ENCODE measurements at regions not wholly inside any gene's neighbourhood (a gene's known extent, or its start where the extent isn't known, plus 50 kb on each side); places are given as distances from the start of the nearest gene placed in this dataset.

DNA sequence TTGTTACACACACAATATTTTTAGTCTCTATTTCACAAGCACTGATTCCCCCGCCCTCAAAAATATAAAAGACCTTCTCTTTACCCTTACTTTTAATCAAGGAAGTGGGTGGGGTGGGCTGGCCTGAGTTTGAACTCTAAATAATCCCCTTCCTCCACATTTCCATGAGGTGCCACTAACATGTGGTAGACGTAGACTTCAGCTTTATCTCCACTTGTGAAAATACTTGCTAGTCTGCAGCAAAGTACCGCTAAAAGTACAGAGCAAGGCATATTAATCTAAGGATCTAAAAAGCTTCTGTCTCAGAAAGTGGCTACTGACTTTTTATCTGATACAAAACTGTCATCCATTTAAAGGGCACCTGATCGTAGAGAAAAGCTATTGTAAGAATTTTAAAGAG lies 739.6 kb upstream of the SLC10A2 start:
- no peaks in the 10 kb centered on the region for H4K20me1 ChIP-seq
- no peak for TF ChIP-seq Cebpa-rat (IDR thresholded peaks at IDR 0.05)
- H3K27me3 ChIP-seq, result no peaks in the 10 kb centered on the region
- H3K4me2 ChIP-seq, result no peak overlapping the region
- H3K27ac ChIP-seq, result no peak overlapping the region
- no peaks in the 10 kb centered on the region for H3K9me3 ChIP-seq
- H3K4me3 ChIP-seq, result no peak overlapping the region
- no peaks in the 10 kb centered on the region for H3K36me3 ChIP-seq
- no peak overlapping the region for H3K9ac ChIP-seq
- H3K4me1 ChIP-seq, result no peaks in the 10 kb centered on the region

DNA sequence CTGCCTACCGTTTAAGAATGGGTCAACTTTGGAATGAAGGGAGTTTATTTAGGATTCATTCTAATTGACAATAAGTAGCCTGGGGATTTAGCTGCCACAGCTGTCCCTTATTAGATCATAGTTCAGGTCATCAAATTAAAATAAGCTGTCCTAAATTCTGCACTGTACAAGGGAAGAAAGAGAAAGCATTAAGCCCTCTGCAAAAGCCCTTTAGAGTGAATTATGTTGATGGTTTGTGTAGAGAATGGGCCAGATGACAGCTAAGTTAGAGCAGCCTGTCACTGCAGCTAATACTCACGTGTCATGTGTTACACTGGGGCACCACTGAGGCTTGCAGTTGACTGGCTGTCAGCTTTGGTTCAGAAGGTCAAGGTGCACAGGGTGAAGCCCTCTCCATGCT lies 737.1 kb upstream of the SLC10A2 start:
- no peak overlapping the region for H3K4me3 ChIP-seq
- no peaks in the 10 kb centered on the region for H3K4me1 ChIP-seq
- no peak overlapping the region for H3K27ac ChIP-seq
- H3K9me3 ChIP-seq, result no peaks in the 10 kb centered on the region
- H3K4me2 ChIP-seq, result no peak overlapping the region
- H4K20me1 ChIP-seq, result no peaks in the 10 kb centered on the region
- H3K36me3 ChIP-seq, result no peaks in the 10 kb centered on the region
- TF ChIP-seq Cebpa-rat (IDR thresholded peaks at IDR 0.05), result no peak
- no peaks in the 10 kb centered on the region for H3K27me3 ChIP-seq
- no peak overlapping the region for H3K9ac ChIP-seq

DNA sequence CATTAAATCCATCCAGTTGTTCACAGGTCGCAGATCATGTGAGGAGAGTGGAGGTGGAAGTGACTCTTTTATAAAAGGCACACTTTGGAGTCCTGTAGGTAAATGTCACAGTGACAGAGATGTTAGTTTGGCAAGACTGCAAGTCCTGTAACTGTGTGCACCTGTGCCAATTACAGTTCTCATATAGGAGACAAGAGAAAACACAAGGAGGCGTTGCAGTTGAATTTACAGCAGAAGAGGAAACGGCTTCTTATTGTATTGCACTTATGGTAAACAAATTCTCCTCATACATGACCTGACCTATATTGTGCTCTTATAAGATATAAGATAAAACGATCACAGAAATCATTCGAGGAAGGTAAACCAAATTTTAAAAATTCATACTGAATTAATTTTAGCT lies 732.8 kb upstream of the SLC10A2 start:
- Histone ChIP-seq H3K9me3 (no peaks in the 10 kb centered on the region), H3K27me3 (no peaks in the 10 kb centered on the region), H3K27ac (no peak overlapping the region), H3K9ac (no peak overlapping the region), H4K20me1 (no peaks in the 10 kb centered on the region), H3K4me2 (no peak overlapping the region), H3K4me1 (0 out of 2 replicates have a peak, but pooled peaks cover under 1% of the 10 kb centered on the region), H3K4me3 (no peak overlapping the region), H3K36me3 (no peaks in the 10 kb centered on the region)
- no peak for TF ChIP-seq Cebpa-rat (IDR thresholded peaks at IDR 0.05)

DNA sequence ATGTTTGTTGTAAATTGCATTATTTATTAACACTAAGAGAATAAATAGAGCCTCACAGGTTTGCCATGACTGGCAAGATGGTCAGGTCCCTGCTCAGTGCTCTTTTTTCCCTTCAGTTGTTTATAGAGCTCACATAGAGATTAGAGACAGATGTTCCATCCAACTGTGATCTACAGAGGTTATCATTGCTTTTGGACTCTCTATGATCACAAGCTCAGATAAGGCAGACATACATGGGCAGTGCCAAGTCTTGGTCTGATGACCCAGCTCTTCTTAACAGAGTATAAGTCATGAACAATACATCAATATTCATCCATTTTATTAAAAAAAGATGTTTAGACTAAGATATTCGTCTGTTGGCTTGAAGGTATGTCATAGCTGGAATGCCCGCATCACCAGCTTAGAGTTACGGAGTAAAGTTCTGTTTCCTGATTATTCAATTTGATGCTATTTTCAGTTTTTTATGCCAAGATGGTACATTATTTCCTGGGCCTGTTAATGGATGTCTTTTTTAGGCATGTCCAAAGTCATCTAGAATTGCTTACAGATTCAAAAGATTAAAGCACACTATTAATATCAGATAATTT lies 729.8 kb upstream of the SLC10A2 start:
- Histone ChIP-seq H3K36me3 (no peaks in the 10 kb centered on the region), H3K9ac (no peak overlapping the region), H3K27me3 (no peaks in the 10 kb centered on the region), H3K9me3 (no peaks in the 10 kb centered on the region), H3K4me2 (no peak overlapping the region), H3K4me1 (0 out of 2 replicates have a peak, but pooled peaks cover 6% of the 10 kb centered on the region), H4K20me1 (no peaks in the 10 kb centered on the region), H3K4me3 (no peak overlapping the region), H3K27ac (no peak overlapping the region)
- no peak for TF ChIP-seq Cebpa-rat (IDR thresholded peaks at IDR 0.05)

DNA sequence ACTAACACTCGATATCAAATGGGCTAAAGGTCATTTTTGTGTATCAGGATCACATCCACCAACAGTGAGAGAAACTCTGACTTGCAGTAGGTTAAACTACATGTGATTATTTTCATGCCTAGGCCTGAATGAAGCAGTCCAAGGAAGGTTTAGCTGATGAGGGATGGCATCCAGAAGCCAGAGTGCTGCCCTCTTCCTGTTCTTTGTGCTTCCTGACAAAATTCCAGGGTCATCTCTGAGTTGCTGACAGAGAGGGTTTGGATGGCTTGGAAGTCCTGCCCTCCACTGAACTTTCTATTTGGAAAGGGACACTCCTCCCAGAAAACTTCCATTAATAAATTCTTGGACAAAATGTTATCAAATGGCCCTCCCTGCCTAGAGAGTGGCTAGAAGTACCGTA lies 728.3 kb upstream of the SLC10A2 start:
- H3K27me3 ChIP-seq, result no peaks in the 10 kb centered on the region
- no peak overlapping the region for H3K27ac ChIP-seq
- TF ChIP-seq Cebpa-rat (IDR thresholded peaks at IDR 0.05), result no peak
- H3K4me3 ChIP-seq, result no peak overlapping the region
- H3K9ac ChIP-seq, result no peak overlapping the region
- 0 out of 2 replicates have a peak, but pooled peaks cover 6% of the 10 kb centered on the region for H3K4me1 ChIP-seq
- no peak overlapping the region for H3K4me2 ChIP-seq
- H4K20me1 ChIP-seq, result no peaks in the 10 kb centered on the region
- no peaks in the 10 kb centered on the region for H3K9me3 ChIP-seq
- no peaks in the 10 kb centered on the region for H3K36me3 ChIP-seq

DNA sequence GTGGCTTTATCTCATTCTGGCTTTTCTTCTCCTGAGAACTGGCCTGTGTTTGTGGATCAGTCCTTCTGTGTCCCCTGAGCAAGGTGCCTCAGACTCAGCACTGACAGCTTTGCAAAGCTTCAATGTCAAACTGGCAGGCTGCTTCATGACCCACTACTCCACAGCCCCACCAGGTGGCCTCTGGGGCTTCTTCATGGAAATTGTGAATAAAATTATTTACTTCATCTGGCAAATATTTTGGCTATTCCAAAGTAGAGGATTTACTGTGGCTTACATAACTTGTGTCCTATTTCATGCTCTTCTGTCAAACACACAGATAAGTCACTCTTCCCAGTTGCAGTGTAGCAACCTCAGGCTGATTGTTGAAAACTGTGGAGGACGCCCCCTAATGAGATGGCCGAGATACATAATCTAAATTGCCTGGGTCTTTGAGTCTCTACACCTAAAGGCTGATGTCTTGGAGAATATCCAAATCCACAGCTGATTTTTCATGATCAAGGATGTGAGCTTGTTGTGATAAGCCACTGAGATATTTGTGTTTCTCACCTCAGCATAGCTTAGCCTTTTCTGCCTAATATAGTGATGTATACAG lies 721.9 kb upstream of the SLC10A2 start:
- no peak overlapping the region for H3K9ac ChIP-seq
- H3K4me3 ChIP-seq, result no peak overlapping the region
- H3K27ac ChIP-seq, result no peak overlapping the region
- H3K9me3 ChIP-seq, result peaks cover 11% of the 10 kb centered on the region
- no peak for TF ChIP-seq Cebpa-rat (IDR thresholded peaks at IDR 0.05)
- no peaks in the 10 kb centered on the region for H3K27me3 ChIP-seq
- H4K20me1 ChIP-seq, result no peaks in the 10 kb centered on the region
- H3K36me3 ChIP-seq, result no peaks in the 10 kb centered on the region
- no peak overlapping the region for H3K4me2 ChIP-seq
- H3K4me1 ChIP-seq, result no peaks in the 10 kb centered on the region

DNA sequence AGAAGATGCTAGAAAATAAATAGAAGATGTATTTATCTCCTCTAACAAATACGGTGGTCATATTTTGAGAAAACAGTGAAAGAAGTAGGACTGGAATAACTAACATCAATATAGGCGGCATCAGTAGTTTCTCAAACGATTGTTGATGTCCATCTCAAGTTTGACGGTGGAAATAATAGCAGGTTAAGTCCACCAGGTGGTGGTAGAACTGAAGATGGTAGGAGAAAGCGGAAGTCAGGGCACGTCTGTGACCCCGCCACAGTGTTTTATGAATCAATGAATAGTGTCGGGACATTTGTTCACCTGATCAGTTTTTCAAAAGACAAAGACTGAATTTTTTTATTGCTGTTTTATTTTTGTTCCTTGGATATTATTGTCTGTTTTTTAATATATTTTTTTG lies 706.4 kb upstream of the SLC10A2 start:
- Histone ChIP-seq H4K20me1 (no peaks in the 10 kb centered on the region), H3K27me3 (no peaks in the 10 kb centered on the region), H3K4me2 (no peak overlapping the region), H3K27ac (no peak overlapping the region), H3K36me3 (no peaks in the 10 kb centered on the region), H3K4me3 (no peak overlapping the region), H3K4me1 (no peaks in the 10 kb centered on the region), H3K9me3 (peaks cover 10% of the 10 kb centered on the region; the same call in 1 of the 2 replicates), H3K9ac (no peak overlapping the region)
- TF ChIP-seq Cebpa-rat (IDR thresholded peaks at IDR 0.05), result no peak

DNA sequence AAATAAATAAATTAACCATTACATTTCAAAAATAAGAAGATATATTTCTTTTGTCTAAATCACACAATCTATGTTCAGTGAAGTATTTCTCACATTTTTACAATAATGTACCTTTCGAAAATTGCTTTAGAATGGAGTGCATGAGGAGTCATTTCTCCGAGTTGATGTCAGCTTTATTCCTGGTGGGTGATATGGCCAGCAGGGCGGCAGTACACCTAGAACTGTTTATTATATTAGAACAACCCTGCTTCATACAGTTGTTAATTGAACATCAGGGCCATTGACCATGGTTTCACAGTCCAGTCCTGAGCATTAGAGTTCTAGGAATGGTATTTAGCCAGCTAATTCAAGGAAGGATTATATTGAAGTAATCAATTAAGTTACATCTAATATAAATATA lies 696.3 kb upstream of the SLC10A2 start:
- Histone ChIP-seq H4K20me1 (no peaks in the 10 kb centered on the region), H3K4me2 (no peak overlapping the region), H3K4me1 (peaks cover 4% of the 10 kb centered on the region), H3K27ac (no peak overlapping the region), H3K36me3 (no peaks in the 10 kb centered on the region), H3K9me3 (no peaks in the 10 kb centered on the region), H3K27me3 (no peaks in the 10 kb centered on the region), H3K9ac (no peak overlapping the region), H3K4me3 (no peak overlapping the region)
- no peak for TF ChIP-seq Cebpa-rat (IDR thresholded peaks at IDR 0.05)

DNA sequence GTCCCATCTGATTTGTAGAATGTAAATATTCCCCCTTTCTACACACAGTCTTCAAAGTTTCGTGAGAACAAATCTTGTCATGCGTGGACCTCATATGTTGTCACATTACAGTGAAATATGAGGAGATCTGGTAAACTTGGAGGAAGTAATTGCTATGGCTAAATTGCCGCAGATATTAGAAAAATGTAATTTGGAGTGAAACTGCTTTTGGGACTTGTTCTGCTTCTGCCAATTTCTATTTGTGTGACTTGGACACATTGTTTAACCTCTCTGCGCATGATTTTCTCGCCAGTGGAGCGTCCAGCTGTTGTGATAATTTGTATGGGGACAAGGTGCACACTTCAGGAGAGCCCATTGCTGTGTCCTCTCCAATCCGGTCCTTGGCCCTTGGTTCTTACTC lies 693.1 kb upstream of the SLC10A2 start:
- no peak for TF ChIP-seq Cebpa-rat (IDR thresholded peaks at IDR 0.05)
- no peak overlapping the region for H3K4me3 ChIP-seq
- H3K4me2 ChIP-seq, result no peak overlapping the region
- H3K27me3 ChIP-seq, result no peaks in the 10 kb centered on the region
- H3K27ac ChIP-seq, result no peak overlapping the region
- H3K36me3 ChIP-seq, result no peaks in the 10 kb centered on the region
- H3K9ac ChIP-seq, result no peak overlapping the region
- H3K9me3 ChIP-seq, result no peaks in the 10 kb centered on the region
- H3K4me1 ChIP-seq, result peaks cover 11% of the 10 kb centered on the region
- H4K20me1 ChIP-seq, result no peaks in the 10 kb centered on the region

DNA sequence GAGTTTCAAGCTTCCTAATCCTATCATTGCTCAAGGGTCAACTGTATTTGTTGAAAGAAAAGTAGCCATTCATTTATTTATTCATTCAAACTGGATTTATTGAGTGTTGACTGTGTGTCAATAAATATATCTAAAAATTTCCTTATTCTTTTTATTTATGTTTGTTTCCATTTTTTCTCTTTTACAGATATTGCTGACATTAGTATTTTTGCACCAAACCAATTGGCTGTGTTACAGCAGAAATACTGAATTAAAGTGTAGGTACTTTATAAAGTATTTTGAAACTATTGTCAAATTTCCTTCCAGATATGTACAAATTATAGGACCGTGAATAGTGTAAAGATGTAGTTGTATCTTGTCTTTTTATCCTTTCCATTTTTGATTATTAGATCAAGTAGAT lies 692.0 kb upstream of the SLC10A2 start:
- Histone ChIP-seq H3K4me3 (no peak overlapping the region), H3K36me3 (no peaks in the 10 kb centered on the region), H3K27ac (no peak overlapping the region), H3K4me1 (peaks cover 11% of the 10 kb centered on the region), H3K9ac (no peak overlapping the region), H3K4me2 (no peak overlapping the region), H4K20me1 (no peaks in the 10 kb centered on the region), H3K9me3 (no peaks in the 10 kb centered on the region), H3K27me3 (no peaks in the 10 kb centered on the region)
- no peak for TF ChIP-seq Cebpa-rat (IDR thresholded peaks at IDR 0.05)
